Aorta (tissue), 5 donors: ENCODE measurements at regions not wholly inside any gene's neighbourhood (a gene's known extent, or its start where the extent isn't known, plus 50 kb on each side); places are given as distances from the start of the nearest gene placed in this dataset.
"Not testable (repeated sequence)": the region's sequence is repeated elsewhere in the genome, so short reads cannot be mapped to it uniquely, and the experiment has no call there.

Experiments used
- ATAC-seq: fragments of 200-7000 bp; cut with Tn5 transposase; one replicate; pipeline ENCODE4 v1.9.1; 2022; ENCODE audit warnings: moderate library complexity; ENCODE audit not compliant: low FRiP score
- DNase-seq, 2 donors: peaks; one replicate each; pipeline ENCODE4 v3.0.0-alpha.2; 2020
- H3K27ac ChIP-seq, 2 donors: one replicate each; pipeline ENCODE4 v1.5.1; 2013; ENCODE audit warnings: low read length in 2 of 2, mild to moderate bottlenecking in 2 of 2, moderate library complexity in 2 of 2, control low read depth in 1 of 2, inconsistent platforms in 1 of 2, low read depth in 1 of 2
- H3K27me3 ChIP-seq, 2 donors: one replicate each; pipeline ENCODE4 v1.6.1; 2013; ENCODE audit warnings: control low read depth in 1 of 2, low read length in 1 of 2, mild to moderate bottlenecking in 1 of 2, moderate library complexity in 1 of 2; ENCODE audit not compliant: insufficient read depth in 2 of 2, control insufficient read depth in 1 of 2
- H3K36me3 ChIP-seq, 2 donors: one replicate each; pipeline ENCODE4 v1.6.1; 2013; ENCODE audit warnings: control low read depth in 1 of 2, low read length in 1 of 2, mild to moderate bottlenecking in 1 of 2; ENCODE audit not compliant: insufficient read depth in 2 of 2, control insufficient read depth in 1 of 2
- H3K4me1 ChIP-seq, 2 donors: one replicate each; pipeline ENCODE4 v1.6.1; 2013; ENCODE audit warnings: low read length in 2 of 2, control low read depth in 1 of 2, mild to moderate bottlenecking in 1 of 2, moderate library complexity in 1 of 2; ENCODE audit not compliant: insufficient read depth in 2 of 2, control insufficient read depth in 1 of 2
- H3K4me3 ChIP-seq, 2 donors: one replicate each; pipeline ENCODE4 v1.5.1; 2013; ENCODE audit warnings: low read length in 2 of 2, control low read depth in 1 of 2, mild to moderate bottlenecking in 1 of 2
- H3K9me3 ChIP-seq: one replicate; pipeline ENCODE4 v1.6.1; 2013; ENCODE audit warnings: mild to moderate bottlenecking, low read length; ENCODE audit not compliant: control insufficient read depth
- WGBS, 2 donors: extraction: QIAGEN DNeasy Blood & Tissue Kit; methylation state at CpG; one replicate each; pipeline ENCODE4 v1.1.7; 2013; 5-methylcytosine and 5-hydroxymethylcytosine counted together
- intact Hi-C, 2 donors: fragments of 100-400 bp; cut with DNase I; formaldehyde crosslinking; loops; one replicate each; pipeline versions ENCODE4 v1.14.2 to v1.15.0; 2022
- donor health status: healthy with polysubstance abuse.
- donor health status: Bipolar disorder and iron deficiency.
- donor health status: DM: no; HTN: no; CAD: no.
- donor health status: DM: no; HTN: no; CAD: no.
- donor health status: DM: yes; HTN: yes; CAD: no.

GRCh38 chrX:18030656-18031055 lies 169.6 kb upstream of the RAI2 start:
- ATAC-seq, H3K27ac ChIP-seq, H3K4me1 ChIP-seq, H3K9me3 ChIP-seq, H3K36me3 ChIP-seq, DNase-seq, intact Hi-C loops, H3K27me3 ChIP-seq, H3K4me3 ChIP-seq: not testable (repeated sequence)
- 48 to 64% methylated on average over 1 of the region's 1 CpG for WGBS, 2 donors

GRCh38 chrX:18026166-18026565 lies 165.1 kb upstream of the RAI2 start:
- intact Hi-C loops, result no loop called here
- H3K4me1 ChIP-seq, result no peaks in the 10 kb centered on the region
- ATAC-seq (no peak), DNase-seq (no peak)
- no peaks in the 10 kb centered on the region for H3K9me3 ChIP-seq
- H3K36me3 ChIP-seq, result no peaks in the 10 kb centered on the region
- H3K27me3 ChIP-seq, result no peaks in the 10 kb centered on the region
- no peak overlapping the region for H3K27ac ChIP-seq
- H3K4me3 ChIP-seq, result no peak overlapping the region
- WGBS, 2 donors, result 58 to 61% methylated on average over 8 of the region's 8 CpGs

GRCh38 chrX:18017411-18017810 lies 156.3 kb upstream of the RAI2 start:
- WGBS, 2 donors, result 45 to 46% methylated on average over 4 of the region's 4 CpGs
- DNase-seq (no peak), ATAC-seq (no peak)
- no peaks in the 10 kb centered on the region for H3K4me1 ChIP-seq
- intact Hi-C loops, result no loop called here
- H3K36me3 ChIP-seq, result no peaks in the 10 kb centered on the region
- H3K27me3 ChIP-seq, result no peaks in the 10 kb centered on the region
- H3K27ac ChIP-seq, result no peak overlapping the region
- no peaks in the 10 kb centered on the region for H3K9me3 ChIP-seq
- no peak overlapping the region for H3K4me3 ChIP-seq

GRCh38 chrX:18016941-18017340 lies 155.8 kb upstream of the RAI2 start:
- H3K27ac ChIP-seq, result no peak overlapping the region
- no peak for ATAC-seq
- H3K4me1 ChIP-seq, result no peaks in the 10 kb centered on the region
- H3K27me3 ChIP-seq, result no peaks in the 10 kb centered on the region
- no peaks in the 10 kb centered on the region for H3K36me3 ChIP-seq
- no peaks in the 10 kb centered on the region for H3K9me3 ChIP-seq
- WGBS, 2 donors, result 66 to 74% methylated on average over 4 of the region's 4 CpGs
- H3K4me3 ChIP-seq, result no peak overlapping the region
- no peak for DNase-seq
- intact Hi-C loops, result no loop called here

DNA sequence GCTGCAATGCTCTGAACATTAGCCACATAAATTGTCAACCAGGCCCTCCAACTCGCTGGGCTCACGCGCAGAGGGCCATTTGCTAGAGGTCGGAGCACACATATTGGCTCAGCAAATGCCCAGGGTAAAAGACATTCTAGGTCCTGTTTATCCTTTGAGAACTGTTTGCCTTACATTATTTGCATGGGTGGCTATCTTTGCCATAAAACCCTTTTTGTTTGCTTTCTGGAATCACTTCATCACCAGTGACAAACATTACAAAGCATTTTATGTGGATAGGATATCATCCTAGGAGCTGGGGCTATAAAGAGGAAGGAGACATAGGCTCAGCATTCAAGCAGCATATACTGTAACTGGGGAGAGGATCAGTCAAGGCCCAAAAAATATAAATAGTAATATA lies 149.2 kb upstream of the RAI2 start:
- Histone ChIP-seq H3K27me3 (no peaks in the 10 kb centered on the region), H3K27ac (no peak overlapping the region), H3K4me1 (no peaks in the 10 kb centered on the region), H3K36me3 (no peaks in the 10 kb centered on the region), H3K4me3 (no peak overlapping the region), H3K9me3 (no peaks in the 10 kb centered on the region)
- 85 to 96% methylated on average over 4 of the region's 4 CpGs for WGBS, 2 donors
- intact Hi-C loops, result no loop called here
- DNase-seq (no peak), ATAC-seq (no peak)

GRCh38 chrX:18003876-18004275 lies 142.8 kb upstream of the RAI2 start:
- Histone ChIP-seq H3K36me3 (no peaks in the 10 kb centered on the region), H3K4me1 (no peaks in the 10 kb centered on the region), H3K27ac (no peak overlapping the region), H3K27me3 (no peaks in the 10 kb centered on the region), H3K9me3 (peaks cover 2% of the 10 kb centered on the region), H3K4me3 (no peak overlapping the region)
- ATAC-seq, result no peak
- DNase-seq, result no peak
- intact Hi-C loops, result no loop called here
- 55 to 61% methylated on average over 5 of the region's 5 CpGs for WGBS, 2 donors

DNA sequence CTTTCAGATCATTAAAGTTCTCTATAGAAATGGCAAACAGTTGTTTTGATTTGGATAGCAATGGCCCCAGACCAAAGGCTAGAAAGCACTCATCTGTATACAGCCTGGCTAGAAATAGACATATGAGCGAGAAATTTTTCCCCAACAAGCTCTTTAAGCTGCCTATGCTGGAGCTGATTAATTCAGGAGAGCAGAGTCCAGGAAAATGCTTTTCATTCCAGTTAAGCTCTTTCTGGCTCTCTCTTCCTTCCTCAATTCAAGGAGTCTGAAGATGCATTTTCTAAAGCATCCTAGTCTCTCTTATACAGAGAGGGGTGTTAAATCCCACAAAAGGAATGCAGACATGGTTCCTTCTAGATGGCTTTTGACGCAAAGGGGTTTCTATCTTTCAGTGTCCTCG lies 141.7 kb upstream of the RAI2 start:
- DNase-seq, result no peak
- Histone ChIP-seq H3K4me1 (no peaks in the 10 kb centered on the region), H3K36me3 (no peaks in the 10 kb centered on the region), H3K9me3 (peaks cover 2% of the 10 kb centered on the region), H3K4me3 (no peak overlapping the region), H3K27ac (no peak overlapping the region), H3K27me3 (no peaks in the 10 kb centered on the region)
- 65 to 80% methylated on average over 3 of the region's 3 CpGs for WGBS, 2 donors
- intact Hi-C loops, result no loop called here
- no peak for ATAC-seq

DNA sequence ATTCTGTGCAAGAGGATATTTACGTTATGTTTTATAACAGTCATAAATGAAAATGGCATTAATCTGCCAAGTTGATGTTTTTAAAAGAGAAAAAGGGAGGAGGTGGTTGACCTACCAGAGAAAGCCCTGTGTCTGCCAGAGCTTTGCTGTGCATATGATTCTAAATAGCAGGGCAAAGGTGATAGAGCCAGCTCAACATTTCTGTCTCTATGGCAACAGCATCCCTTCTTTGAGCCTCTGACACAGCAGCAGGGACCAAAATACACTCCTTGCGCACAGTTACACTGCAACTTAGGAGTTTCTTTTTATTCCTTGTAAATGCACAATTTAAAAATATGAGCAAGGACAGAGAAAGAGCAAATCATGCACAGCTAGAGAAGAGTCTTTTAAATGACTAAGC lies 133.3 kb upstream of the RAI2 start:
- no peak for DNase-seq
- 37 to 41% methylated on average over 2 of the region's 2 CpGs for WGBS, 2 donors
- ATAC-seq, result no peak
- intact Hi-C loops, result no loop called here
- Histone ChIP-seq H3K4me3 (no peak overlapping the region), H3K9me3 (peaks cover 2% of the 10 kb centered on the region), H3K27ac (no peak overlapping the region), H3K27me3 (no peaks in the 10 kb centered on the region), H3K36me3 (no peaks in the 10 kb centered on the region), H3K4me1 (no peaks in the 10 kb centered on the region)

DNA sequence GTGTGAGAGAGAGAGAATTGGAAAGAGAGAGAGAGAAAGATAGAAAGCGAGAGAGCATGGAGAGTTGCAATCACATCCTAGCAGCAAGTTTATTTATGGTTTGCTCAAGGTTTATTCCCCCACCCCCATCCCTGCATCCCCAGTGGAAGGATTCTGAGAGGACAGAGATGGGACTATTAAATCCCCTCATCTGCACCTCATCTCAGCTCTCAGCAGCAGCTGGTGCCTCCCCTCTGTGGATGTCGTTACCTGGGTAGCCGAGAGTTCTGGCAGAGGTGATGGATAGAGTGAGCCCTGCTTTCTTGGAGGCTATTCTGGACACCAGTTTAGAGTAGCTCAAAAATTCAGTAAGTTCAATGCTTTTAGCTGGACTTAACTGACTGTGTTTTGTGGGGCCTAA lies 132.0 kb upstream of the RAI2 start:
- 60 to 64% methylated on average over 3 of the region's 3 CpGs for WGBS, 2 donors

More for the DNA sequence above, 132.0 kb upstream of the RAI2 start:
- DNase-seq, result no peak
- H3K9me3 ChIP-seq, result no peaks in the 10 kb centered on the region
- ATAC-seq, result no peak
- H3K4me3 ChIP-seq, result no peak overlapping the region
- H3K4me1 ChIP-seq, result no peaks in the 10 kb centered on the region
- intact Hi-C loops, result no loop called here
- no peaks in the 10 kb centered on the region for H3K27me3 ChIP-seq
- no peaks in the 10 kb centered on the region for H3K36me3 ChIP-seq
- H3K27ac ChIP-seq, result no peak overlapping the region
